ENCODE measurements at regions not wholly inside any gene's neighbourhood (a gene's known extent, or its start where the extent isn't known, plus 50 kb on each side); places are given as distances from the start of the nearest gene placed in this dataset.

GRCh38 chr13:81987677-81988357, 1646.9 kb upstream of the SPRY2 start:
- Histone ChIP-seq H3K4me3 (ENCODE audit: low read length) (no peak overlapping the region), H3K9me3 (ENCODE audit: low read length) (no peaks in the 10 kb centered on the region), H3K27ac (ENCODE audit: low read length) (no peak overlapping the region), H3K36me3 (ENCODE audit: insufficient read depth, low read length) (no peaks in the 10 kb centered on the region), H3K9ac (ENCODE audit: low read length) (no peak overlapping the region), H3K9me2 (ENCODE audit: insufficient read depth, low read length) (no peaks in the 10 kb centered on the region), H4K20me1 (ENCODE audit: insufficient read depth) (no peaks in the 10 kb centered on the region), H3K79me2 (replicated peaks; ENCODE audit: insufficient read depth, low read length) (no peaks in the 10 kb centered on the region), H3K4me2 (ENCODE audit: low read length) (no peak overlapping the region), H3K27me3 (ENCODE audit: insufficient read depth, low read depth, low read length) (no peaks in the 10 kb centered on the region), H2AFZ (ENCODE audit: low read depth, low read length) (no peak overlapping the region), H3F3A (ENCODE audit: insufficient read depth, low read length, poor library complexity, severe bottlenecking) (no peaks in the 10 kb centered on the region)
- no peak for TF ChIP-seq EZH2 (IDR thresholded peaks at IDR 0.05; ENCODE audit: borderline replicate concordance, insufficient read depth, low read length, poor library complexity, severe bottlenecking)

GRCh38 chr13:81987159-81987558, 1646.2 kb upstream of the SPRY2 start:
- no peak overlapping the region for H3K27ac ChIP-seq (ENCODE audit: low read length)
- H4K20me1 ChIP-seq (ENCODE audit: insufficient read depth), result no peaks in the 10 kb centered on the region
- no peaks in the 10 kb centered on the region for H3K36me3 ChIP-seq (ENCODE audit: insufficient read depth, low read length)
- TF ChIP-seq EP300 (conservative IDR thresholded peaks at IDR 0.05; ENCODE audit: poor library complexity, severe bottlenecking) (peak; percentile 52), POLR2AphosphoS5 (IDR thresholded peaks at IDR 0.05) (no peak), CTCF (IDR thresholded peaks at IDR 0.05; ENCODE audit: poor library complexity, severe bottlenecking) (peak; percentile 45), SMC3 (conservative IDR thresholded peaks at IDR 0.05; ENCODE audit: poor library complexity) (peak; percentile 43), RAD21 (conservative IDR thresholded peaks at IDR 0.05) (peak; percentile 49)
- H3K9me2 ChIP-seq (ENCODE audit: insufficient read depth, low read length), result no peaks in the 10 kb centered on the region
- no peaks in the 10 kb centered on the region for H3K27me3 ChIP-seq (ENCODE audit: insufficient read depth, low read depth, low read length)
- H3K4me2 ChIP-seq (ENCODE audit: low read length), result no peak overlapping the region
- no peak overlapping the region for H3K4me3 ChIP-seq (ENCODE audit: low read length)
- H3K9me3 ChIP-seq (ENCODE audit: low read length), result no peaks in the 10 kb centered on the region
- no peak overlapping the region for H3K9ac ChIP-seq (ENCODE audit: low read length)
- no peaks in the 10 kb centered on the region for H3F3A ChIP-seq (ENCODE audit: insufficient read depth, low read length, poor library complexity, severe bottlenecking)
- no peak overlapping the region for H2AFZ ChIP-seq (ENCODE audit: low read depth, low read length)
- no peaks in the 10 kb centered on the region for H3K79me2 ChIP-seq (replicated peaks; ENCODE audit: insufficient read depth, low read length)

GRCh38 chr13:81986308-81986707, 1645.4 kb upstream of the SPRY2 start:
- no peak overlapping the region for H2AFZ ChIP-seq (ENCODE audit: low read depth, low read length)
- no peaks in the 10 kb centered on the region for H3F3A ChIP-seq (ENCODE audit: insufficient read depth, low read length, poor library complexity, severe bottlenecking)
- no peaks in the 10 kb centered on the region for H3K79me2 ChIP-seq (replicated peaks; ENCODE audit: insufficient read depth, low read length)
- no peaks in the 10 kb centered on the region for H3K9me2 ChIP-seq (ENCODE audit: insufficient read depth, low read length)
- H3K9me3 ChIP-seq (ENCODE audit: low read length), result no peaks in the 10 kb centered on the region
- H3K4me3 ChIP-seq (ENCODE audit: low read length), result no peak overlapping the region
- H3K36me3 ChIP-seq (ENCODE audit: insufficient read depth, low read length), result no peaks in the 10 kb centered on the region
- no peak overlapping the region for H3K27ac ChIP-seq (ENCODE audit: low read length)
- no peaks in the 10 kb centered on the region for H3K27me3 ChIP-seq (ENCODE audit: insufficient read depth, low read depth, low read length)
- TF ChIP-seq EZH2 (IDR thresholded peaks at IDR 0.05; ENCODE audit: borderline replicate concordance, insufficient read depth, low read length, poor library complexity, severe bottlenecking), result no peak
- no peak for TF ChIP-seq MXI1 (conservative IDR thresholded peaks at IDR 0.05; ENCODE audit: poor library complexity, severe bottlenecking)
- TF ChIP-seq SMC3 (conservative IDR thresholded peaks at IDR 0.05; ENCODE audit: poor library complexity), result no peak
- no peak for TF ChIP-seq REST (IDR thresholded peaks at IDR 0.05; ENCODE audit: borderline replicate concordance)
- TF ChIP-seq EP300 (conservative IDR thresholded peaks at IDR 0.05; ENCODE audit: poor library complexity, severe bottlenecking), result no peak
- no peak for TF ChIP-seq POLR2AphosphoS5 (IDR thresholded peaks at IDR 0.05)
- TF ChIP-seq TAF1 (IDR thresholded peaks at IDR 0.05; ENCODE audit: low read depth), result no peak
- no peak for TF ChIP-seq CTCF (IDR thresholded peaks at IDR 0.05; ENCODE audit: poor library complexity, severe bottlenecking)
- TF ChIP-seq RAD21 (conservative IDR thresholded peaks at IDR 0.05), result no peak
- no peak overlapping the region for H3K9ac ChIP-seq (ENCODE audit: low read length)
- no peaks in the 10 kb centered on the region for H4K20me1 ChIP-seq (ENCODE audit: insufficient read depth)
- H3K4me2 ChIP-seq (ENCODE audit: low read length), result no peak overlapping the region
